ENCODE measurements at regions not wholly inside any gene's neighbourhood (a gene's known extent, or its start where the extent isn't known, plus 50 kb on each side); places are given as distances from the start of the nearest gene placed in this dataset.

- 74 to 76% methylated on average over 2 of the region's 2 CpGs for WGBS, 2 experiments
- Histone ChIP-seq H3K4me1 (ENCODE audit: control insufficient read depth, insufficient read depth, low read length) (no peaks in the 10 kb centered on the region), H3K27me3 (ENCODE audit: control insufficient read depth, insufficient read depth, low read length, poor library complexity, severe bottlenecking) (no peaks in the 10 kb centered on the region), H3K4me3 (ENCODE audit: insufficient read depth, low read depth, low read length) (no peak overlapping the region), H3K9me3 (ENCODE audit: control insufficient read depth, low read length) (no peaks in the 10 kb centered on the region), H3K27ac (ENCODE audit: insufficient read depth, low read depth, low read length, poor library complexity, severe bottlenecking) (no peak overlapping the region), H3K36me3 (ENCODE audit: control insufficient read depth, insufficient read depth, low read length) (no peaks in the 10 kb centered on the region)
These were observed 67.6 kb downstream of the COX18 start for GRCh38 chr4:73001885-73002284.

DNA sequence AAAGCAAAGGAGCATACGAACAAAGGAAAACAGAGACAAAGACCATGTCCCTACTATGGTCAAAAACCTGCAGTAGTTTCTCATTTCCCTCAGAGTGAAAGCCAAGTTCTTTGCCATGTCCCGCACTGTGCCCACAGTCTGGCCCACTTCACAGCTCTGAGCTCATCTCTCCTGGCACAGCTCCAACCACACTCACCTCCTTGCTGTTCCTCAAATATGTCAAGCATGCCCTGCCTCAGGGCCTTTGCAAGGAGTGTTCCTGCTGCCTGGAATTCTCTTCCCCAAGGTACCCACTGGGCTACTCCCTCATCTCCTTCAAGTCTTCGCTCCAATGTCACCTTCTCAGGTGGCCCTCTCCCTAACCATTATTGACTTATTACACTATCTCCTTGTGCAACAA, 72.1 kb downstream of the COX18 start:
- H3K27me3 ChIP-seq (ENCODE audit: control insufficient read depth, insufficient read depth, low read length, poor library complexity, severe bottlenecking) = no peaks in the 10 kb centered on the region
- 93 to 95% methylated on average over 3 of the region's 3 CpGs for WGBS, 2 experiments
- no peak overlapping the region for H3K4me3 ChIP-seq (ENCODE audit: insufficient read depth, low read depth, low read length)
- no peaks in the 10 kb centered on the region for H3K9me3 ChIP-seq (ENCODE audit: control insufficient read depth, low read length)
- H3K27ac ChIP-seq (ENCODE audit: insufficient read depth, low read depth, low read length, poor library complexity, severe bottlenecking) = no peak overlapping the region
- H3K36me3 ChIP-seq (ENCODE audit: control insufficient read depth, insufficient read depth, low read length) = no peaks in the 10 kb centered on the region
- H3K4me1 ChIP-seq (ENCODE audit: control insufficient read depth, insufficient read depth, low read length) = no peaks in the 10 kb centered on the region

GRCh38 chr4:72994670-72995069, 74.8 kb downstream of the COX18 start:
- no peaks in the 10 kb centered on the region for H3K36me3 ChIP-seq (ENCODE audit: control insufficient read depth, insufficient read depth, low read length)
- H3K27ac ChIP-seq (ENCODE audit: insufficient read depth, low read depth, low read length, poor library complexity, severe bottlenecking) = no peak overlapping the region
- H3K4me3 ChIP-seq (ENCODE audit: insufficient read depth, low read depth, low read length) = no peak overlapping the region
- 95 to 100% methylated on average over 2 to 3 of the region's 3 CpGs for WGBS, 2 experiments
- H3K4me1 ChIP-seq (ENCODE audit: control insufficient read depth, insufficient read depth, low read length) = no peaks in the 10 kb centered on the region
- no peaks in the 10 kb centered on the region for H3K9me3 ChIP-seq (ENCODE audit: control insufficient read depth, low read length)
- no peaks in the 10 kb centered on the region for H3K27me3 ChIP-seq (ENCODE audit: control insufficient read depth, insufficient read depth, low read length, poor library complexity, severe bottlenecking)

DNA sequence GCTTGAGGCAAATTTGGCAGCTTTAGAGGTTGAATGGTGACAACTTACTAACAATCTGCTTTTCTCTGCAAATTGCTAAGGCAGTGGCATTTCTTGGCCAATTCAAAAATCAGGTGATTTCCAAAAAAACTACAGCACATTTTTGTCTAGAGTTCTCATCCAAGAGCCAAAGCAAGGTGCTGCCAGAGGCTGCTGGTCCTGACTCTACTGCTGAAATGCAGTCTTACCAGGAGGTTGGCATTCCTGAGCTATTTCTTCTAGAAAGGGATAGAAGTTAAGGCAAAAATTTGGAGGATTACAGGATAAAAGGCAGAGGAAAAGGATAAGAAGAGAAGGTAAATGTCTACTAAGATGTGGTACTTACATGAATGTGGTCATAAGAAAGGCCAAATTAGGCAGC, 75.6 kb downstream of the COX18 start:
- Histone ChIP-seq H3K36me3 (ENCODE audit: control insufficient read depth, insufficient read depth, low read length) (no peaks in the 10 kb centered on the region), H3K27ac (ENCODE audit: insufficient read depth, low read depth, low read length, poor library complexity, severe bottlenecking) (no peak overlapping the region), H3K4me1 (ENCODE audit: control insufficient read depth, insufficient read depth, low read length) (no peaks in the 10 kb centered on the region), H3K27me3 (ENCODE audit: control insufficient read depth, insufficient read depth, low read length, poor library complexity, severe bottlenecking) (no peaks in the 10 kb centered on the region), H3K4me3 (ENCODE audit: insufficient read depth, low read depth, low read length) (no peak overlapping the region), H3K9me3 (ENCODE audit: control insufficient read depth, low read length) (no peaks in the 10 kb centered on the region)

DNA sequence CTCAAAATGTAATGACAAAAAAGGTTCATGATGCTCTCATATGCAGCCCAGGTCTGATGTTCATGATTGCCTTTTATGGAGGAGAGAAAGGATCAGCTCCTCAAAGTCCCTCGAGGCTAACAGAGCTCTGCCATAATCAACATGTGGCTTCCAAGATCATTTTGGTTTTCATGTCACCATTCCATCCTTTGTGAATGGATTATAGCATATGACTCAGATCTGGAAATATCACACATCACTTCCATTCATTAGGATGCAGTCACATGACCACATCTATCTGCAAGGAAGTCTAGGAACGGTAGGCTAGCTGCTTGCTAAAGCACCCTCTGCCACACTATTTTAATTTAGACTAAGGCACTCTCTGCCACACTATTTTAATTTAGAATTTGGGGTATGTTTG, 77.6 kb downstream of the COX18 start:
- 92 to 95% methylated on average over 2 of the region's 2 CpGs for WGBS, 2 experiments
- Histone ChIP-seq H3K4me1 (ENCODE audit: control insufficient read depth, insufficient read depth, low read length) (no peaks in the 10 kb centered on the region), H3K9me3 (ENCODE audit: control insufficient read depth, low read length) (no peaks in the 10 kb centered on the region), H3K4me3 (ENCODE audit: insufficient read depth, low read depth, low read length) (no peak overlapping the region), H3K27me3 (ENCODE audit: control insufficient read depth, insufficient read depth, low read length, poor library complexity, severe bottlenecking) (no peaks in the 10 kb centered on the region), H3K36me3 (ENCODE audit: control insufficient read depth, insufficient read depth, low read length) (no peaks in the 10 kb centered on the region), H3K27ac (ENCODE audit: insufficient read depth, low read depth, low read length, poor library complexity, severe bottlenecking) (no peak overlapping the region)

DNA sequence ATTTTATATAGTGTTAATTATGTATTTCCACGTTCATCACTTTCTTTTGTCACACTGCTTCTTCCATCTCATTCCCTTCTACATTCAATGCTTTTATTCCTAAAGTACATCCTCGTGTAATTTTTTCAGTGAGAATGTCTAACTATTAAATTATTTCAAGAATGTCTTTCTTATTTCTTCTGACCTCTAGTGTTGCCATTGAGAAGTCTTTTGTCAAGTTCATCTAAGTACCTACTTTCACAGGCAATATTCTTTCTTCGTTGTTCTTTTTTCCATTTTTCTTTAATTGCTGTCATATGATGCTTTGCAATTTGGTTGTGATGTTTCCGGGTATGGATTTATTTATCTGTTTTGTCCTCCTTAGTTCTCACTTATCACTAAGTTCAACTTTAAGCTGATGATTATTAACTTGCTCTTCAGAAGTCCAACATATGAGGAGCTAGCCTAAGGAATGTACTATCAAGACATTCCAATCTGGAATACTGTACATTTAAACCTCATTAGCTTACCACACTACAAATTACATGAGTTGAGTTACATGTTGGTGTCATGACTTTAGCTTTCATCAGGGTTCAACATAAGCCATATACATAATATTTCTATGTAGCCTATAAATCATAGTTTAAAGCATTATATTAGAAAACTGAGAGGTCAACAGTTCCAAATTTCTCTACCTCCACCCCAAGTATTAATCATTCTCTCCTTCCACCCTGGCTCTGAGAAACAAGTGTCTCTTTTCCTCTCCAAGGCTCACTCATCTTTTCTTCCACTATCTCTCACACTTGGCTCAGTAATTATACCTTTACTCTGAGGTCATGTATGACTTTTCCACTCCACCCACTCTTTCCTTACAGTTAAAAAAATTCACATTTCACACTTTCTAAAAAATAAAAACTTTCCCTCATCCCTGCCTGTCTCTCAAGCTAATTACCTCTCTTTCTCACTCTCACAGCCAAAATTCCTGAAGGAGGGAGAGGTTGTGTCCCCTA, 81.5 kb downstream of the COX18 start:
- 100% methylated on average over 3 of the region's 4 CpGs; no CpG with 5 or more reads in 1 of the 2 experiments for WGBS, 2 experiments
- Histone ChIP-seq H3K4me1 (ENCODE audit: control insufficient read depth, insufficient read depth, low read length) (no peaks in the 10 kb centered on the region), H3K36me3 (ENCODE audit: control insufficient read depth, insufficient read depth, low read length) (no peaks in the 10 kb centered on the region), H3K27ac (ENCODE audit: insufficient read depth, low read depth, low read length, poor library complexity, severe bottlenecking) (no peak overlapping the region), H3K4me3 (ENCODE audit: insufficient read depth, low read depth, low read length) (no peak overlapping the region), H3K27me3 (ENCODE audit: control insufficient read depth, insufficient read depth, low read length, poor library complexity, severe bottlenecking) (no peaks in the 10 kb centered on the region), H3K9me3 (ENCODE audit: control insufficient read depth, low read length) (no peaks in the 10 kb centered on the region)

- Histone ChIP-seq H3K9me3 (ENCODE audit: control insufficient read depth, low read length) (no peaks in the 10 kb centered on the region), H3K27ac (ENCODE audit: insufficient read depth, low read depth, low read length, poor library complexity, severe bottlenecking) (no peak overlapping the region), H3K36me3 (ENCODE audit: control insufficient read depth, insufficient read depth, low read length) (no peaks in the 10 kb centered on the region), H3K27me3 (ENCODE audit: control insufficient read depth, insufficient read depth, low read length, poor library complexity, severe bottlenecking) (no peaks in the 10 kb centered on the region), H3K4me1 (ENCODE audit: control insufficient read depth, insufficient read depth, low read length) (no peaks in the 10 kb centered on the region), H3K4me3 (ENCODE audit: insufficient read depth, low read depth, low read length) (no peak overlapping the region)
- WGBS, 2 experiments = 82 to 88% methylated on average over 4 of the region's 4 CpGs
These were observed 85.2 kb downstream of the COX18 start for GRCh38 chr4:72984351-72984750.

DNA sequence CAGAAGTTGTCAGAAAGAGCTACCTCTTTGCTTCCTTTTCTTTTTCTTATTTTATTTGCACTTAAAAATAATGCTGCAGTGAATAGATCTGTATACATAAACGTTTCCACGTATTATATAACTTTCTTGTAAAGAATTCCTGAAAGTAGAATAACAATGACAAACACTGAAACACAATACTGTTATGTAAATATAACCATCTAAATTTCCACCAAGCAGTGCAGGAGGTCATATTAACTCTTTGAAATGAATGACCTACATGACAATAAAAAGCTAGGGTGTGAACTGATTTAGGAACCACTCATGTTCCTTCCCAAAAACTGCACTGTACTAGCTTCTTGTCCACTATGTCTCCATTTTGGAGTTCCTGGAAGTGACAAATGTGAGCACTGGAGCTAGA, 85.8 kb downstream of the COX18 start:
- no peaks in the 10 kb centered on the region for H3K9me3 ChIP-seq (ENCODE audit: control insufficient read depth, low read length)
- no peaks in the 10 kb centered on the region for H3K4me1 ChIP-seq (ENCODE audit: control insufficient read depth, insufficient read depth, low read length)
- H3K27ac ChIP-seq (ENCODE audit: insufficient read depth, low read depth, low read length, poor library complexity, severe bottlenecking) = no peak overlapping the region
- no peaks in the 10 kb centered on the region for H3K27me3 ChIP-seq (ENCODE audit: control insufficient read depth, insufficient read depth, low read length, poor library complexity, severe bottlenecking)
- no peaks in the 10 kb centered on the region for H3K36me3 ChIP-seq (ENCODE audit: control insufficient read depth, insufficient read depth, low read length)
- no CpG with 5 or more reads among the region's 2 CpGs for WGBS, 2 experiments
- no peak overlapping the region for H3K4me3 ChIP-seq (ENCODE audit: insufficient read depth, low read depth, low read length)

DNA sequence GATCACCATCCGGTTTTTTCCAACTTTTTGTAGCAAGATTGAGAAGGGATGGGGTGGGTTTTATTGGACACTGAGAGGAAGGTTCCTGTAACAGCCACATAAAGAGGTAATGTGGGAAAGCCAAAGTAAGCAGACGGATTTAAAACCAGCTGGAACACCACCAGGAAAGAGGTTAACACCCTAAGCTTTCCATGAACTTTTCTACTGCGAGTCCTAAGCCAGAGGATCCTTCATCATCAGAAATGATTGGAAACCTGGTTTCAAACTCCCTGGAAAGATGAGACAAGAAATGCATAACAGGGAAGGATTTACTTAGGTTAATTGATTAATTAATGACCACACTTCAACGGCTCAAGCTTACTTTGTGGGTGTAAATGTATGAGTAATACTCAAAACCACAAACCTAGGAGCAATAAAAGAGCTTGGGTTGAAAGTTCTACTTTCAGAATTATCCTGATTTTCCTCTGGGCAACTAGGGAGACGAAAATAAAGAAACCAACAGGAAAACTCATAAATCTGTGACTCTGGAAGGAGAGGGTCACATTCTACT, 91.5 kb downstream of the COX18 start:
- WGBS, 2 experiments = 89 to 96% methylated on average over 4 to 5 of the region's 5 CpGs
- no peaks in the 10 kb centered on the region for H3K4me1 ChIP-seq (ENCODE audit: control insufficient read depth, insufficient read depth, low read length)
- no peaks in the 10 kb centered on the region for H3K27me3 ChIP-seq (ENCODE audit: control insufficient read depth, insufficient read depth, low read length, poor library complexity, severe bottlenecking)
- H3K4me3 ChIP-seq (ENCODE audit: insufficient read depth, low read depth, low read length) = no peak overlapping the region
- no peaks in the 10 kb centered on the region for H3K36me3 ChIP-seq (ENCODE audit: control insufficient read depth, insufficient read depth, low read length)
- no peaks in the 10 kb centered on the region for H3K9me3 ChIP-seq (ENCODE audit: control insufficient read depth, low read length)
- no peak overlapping the region for H3K27ac ChIP-seq (ENCODE audit: insufficient read depth, low read depth, low read length, poor library complexity, severe bottlenecking)

DNA sequence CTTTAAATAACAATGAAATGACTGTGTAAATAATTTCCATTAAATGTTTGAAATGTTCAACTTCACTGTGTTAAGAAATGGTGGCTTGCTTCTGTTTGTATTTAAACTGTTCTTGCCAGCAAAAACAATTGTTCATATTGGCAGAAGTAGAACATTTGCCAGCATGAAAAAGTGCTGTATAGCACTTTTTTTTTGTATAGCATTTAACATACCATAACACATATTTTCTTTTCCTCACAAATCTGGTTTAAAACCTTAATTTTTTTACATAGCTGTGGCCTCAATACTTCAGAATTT, 94.1 kb downstream of the COX18 start:
- Histone ChIP-seq H3K27me3 (ENCODE audit: control insufficient read depth, insufficient read depth, low read length, poor library complexity, severe bottlenecking) (no peaks in the 10 kb centered on the region), H3K27ac (ENCODE audit: insufficient read depth, low read depth, low read length, poor library complexity, severe bottlenecking) (no peak overlapping the region), H3K4me3 (ENCODE audit: insufficient read depth, low read depth, low read length) (no peak overlapping the region), H3K9me3 (ENCODE audit: control insufficient read depth, low read length) (no peaks in the 10 kb centered on the region), H3K4me1 (ENCODE audit: control insufficient read depth, insufficient read depth, low read length) (no peaks in the 10 kb centered on the region), H3K36me3 (ENCODE audit: control insufficient read depth, insufficient read depth, low read length) (no peaks in the 10 kb centered on the region)

All from ectodermal cell (in vitro differentiated cells).